Activated CD4-positive, alpha-beta T cell treated with anti-CD3 and anti-CD28 coated beads, Interleukin-2, amount 50 U/mL, for 4 hours (primary cell): ENCODE measurements at regions not wholly inside any gene's neighbourhood (a gene's known extent, or its start where the extent isn't known, plus 50 kb on each side); places are given as distances from the start of the nearest gene placed in this dataset.

Experiments used
- DNase-seq, 2 experiments: peaks; one replicate each; pipeline ENCODE4 v3.0.0-alpha.2; 2020

GRCh38 chr2:20150110-20150706 is 74.7 kb downstream of the SDC1 start:
- no peak for DNase-seq

- DNase-seq = no peak
These were observed 75.3 kb downstream of the SDC1 start for GRCh38 chr2:20149703-20150030.

GRCh38 chr2:20148923-20149702 is 75.8 kb downstream of the SDC1 start:
- DNase-seq = no peak

GRCh38 chr2:20148426-20148922 is 76.5 kb downstream of the SDC1 start:
- no peak for DNase-seq

GRCh38 chr2:20147351-20147750 is 77.6 kb downstream of the SDC1 start:
- no peak for DNase-seq

GRCh38 chr2:20146401-20146800 is 78.5 kb downstream of the SDC1 start:
- no peak for DNase-seq

- DNase-seq = no peak
These were observed 79.3 kb downstream of the SDC1 start for GRCh38 chr2:20145497-20146193.

GRCh38 chr2:20144861-20145260 is 80.1 kb downstream of the SDC1 start:
- DNase-seq = no peak

- DNase-seq = no peak
These were observed 80.7 kb downstream of the SDC1 start for GRCh38 chr2:20144196-20144595.

GRCh38 chr2:20143263-20143662 is 81.7 kb downstream of the SDC1 start:
- no peak for DNase-seq

- DNase-seq = no peak
These were observed 83.1 kb downstream of the SDC1 start for GRCh38 chr2:20141806-20142205.

- no peak for DNase-seq
These were observed 83.7 kb downstream of the SDC1 start for GRCh38 chr2:20141056-20141762.

GRCh38 chr2:20140321-20141055 is 84.4 kb downstream of the SDC1 start:
- DNase-seq = no peak

- DNase-seq = no peak
These were observed 85.3 kb downstream of the SDC1 start for GRCh38 chr2:20139407-20140172.

GRCh38 chr2:20138696-20139095 is 86.2 kb downstream of the SDC1 start:
- DNase-seq = no peak

- DNase-seq = no peak
These were observed 86.5 kb upstream of the LAPTM4A start for GRCh38 chr2:20137884-20138283.

GRCh38 chr2:20137131-20137571 is 85.7 kb upstream of the LAPTM4A start:
- DNase-seq = no peak

- no peak for DNase-seq
These were observed 84.7 kb upstream of the LAPTM4A start for GRCh38 chr2:20136149-20136548.

GRCh38 chr2:20135631-20136050 is 84.2 kb upstream of the LAPTM4A start:
- peak in 1 of 2 experiments; percentile 8 for DNase-seq

GRCh38 chr2:20132990-20133535 is 81.6 kb upstream of the LAPTM4A start:
- no peak for DNase-seq
